GM23338 (cell line): ENCODE measurements at regions not wholly inside any gene's neighbourhood (a gene's known extent, or its start where the extent isn't known, plus 50 kb on each side); places are given as distances from the start of the nearest gene placed in this dataset.

Experiments used
- CREB1 ChIP-seq: fragments of 250-450 bp; sonication (Bioruptor Pico); IDR thresholded peaks from 2 replicates; pipeline ENCODE4 v1.5.0; 2020; ENCODE audit warnings: low read depth, mild to moderate bottlenecking, moderate library complexity
- ETS1 ChIP-seq: IDR thresholded peaks from 2 replicates; pipeline ENCODE4 v1.6.1; 2016; ENCODE audit warnings: antibody characterized with exemption
- EZH2 ChIP-seq: fragments of 200-600 bp; sonication (generic); IDR thresholded peaks from one replicate; pipeline ENCODE4 v1.8.0; 2017; ENCODE audit warnings: antibody characterized with exemption, mild to moderate bottlenecking, low read depth; ENCODE audit not compliant: unreplicated experiment
- EZH2phosphoT487 ChIP-seq: fragments of 200-600 bp; sonication (generic); IDR thresholded peaks from one replicate; pipeline ENCODE4 v1.8.1; 2018; ENCODE audit warnings: antibody characterized with exemption; ENCODE audit not compliant: unreplicated experiment
- JUNB ChIP-seq: IDR thresholded peaks from one replicate; pipeline ENCODE4 v1.6.1; 2016; ENCODE audit warnings: antibody characterized with exemption; ENCODE audit not compliant: unreplicated experiment
- NANOG ChIP-seq: IDR thresholded peaks from 2 replicates; pipeline ENCODE4 v1.6.1; 2016; ENCODE audit warnings: antibody characterized with exemption, borderline replicate concordance
- POLR2AphosphoS5 ChIP-seq: IDR thresholded peaks from 2 replicates; pipeline ENCODE4 v1.6.1; 2016; ENCODE audit warnings: antibody characterized with exemption, low read depth
- REST ChIP-seq: IDR thresholded peaks from one replicate; pipeline ENCODE4 v1.6.1; 2018; ENCODE audit warnings: antibody characterized with exemption; ENCODE audit not compliant: unreplicated experiment
- ZNF114 ChIP-seq: fragments of 250-450 bp; sonication (Bioruptor Pico); IDR thresholded peaks from 2 replicates; pipeline ENCODE4 v1.5.0; 2020; ENCODE audit warnings: mild to moderate bottlenecking, moderate library complexity
- ZNF331 ChIP-seq: fragments of 250-450 bp; sonication (Bioruptor Pico); IDR thresholded peaks from 2 replicates; pipeline ENCODE4 v1.5.0; 2020; ENCODE audit warnings: low read depth, mild to moderate bottlenecking, moderate library complexity
- TF ChIP-seq, protein P1 (sequence below), 2 experiments: fragments of 200-600 bp in 1 of 2; sonication (generic) in 1 of 2; conservative IDR thresholded peaks; 2 replicates each; pipeline versions ENCODE4 v1.5.1 to v1.6.1; 2016 to 2017; ENCODE audit warnings: antibody characterized with exemption in 2 of 2, low read depth in 2 of 2, mild to moderate bottlenecking in 2 of 2, moderate library complexity in 1 of 2

GRCh38 chr13:53783471-53783870, 754.9 kb downstream of the OLFM4 start:
- no peak for TF ChIP-seq POLR2AphosphoS5
- TF ChIP-seq, protein P1, sequence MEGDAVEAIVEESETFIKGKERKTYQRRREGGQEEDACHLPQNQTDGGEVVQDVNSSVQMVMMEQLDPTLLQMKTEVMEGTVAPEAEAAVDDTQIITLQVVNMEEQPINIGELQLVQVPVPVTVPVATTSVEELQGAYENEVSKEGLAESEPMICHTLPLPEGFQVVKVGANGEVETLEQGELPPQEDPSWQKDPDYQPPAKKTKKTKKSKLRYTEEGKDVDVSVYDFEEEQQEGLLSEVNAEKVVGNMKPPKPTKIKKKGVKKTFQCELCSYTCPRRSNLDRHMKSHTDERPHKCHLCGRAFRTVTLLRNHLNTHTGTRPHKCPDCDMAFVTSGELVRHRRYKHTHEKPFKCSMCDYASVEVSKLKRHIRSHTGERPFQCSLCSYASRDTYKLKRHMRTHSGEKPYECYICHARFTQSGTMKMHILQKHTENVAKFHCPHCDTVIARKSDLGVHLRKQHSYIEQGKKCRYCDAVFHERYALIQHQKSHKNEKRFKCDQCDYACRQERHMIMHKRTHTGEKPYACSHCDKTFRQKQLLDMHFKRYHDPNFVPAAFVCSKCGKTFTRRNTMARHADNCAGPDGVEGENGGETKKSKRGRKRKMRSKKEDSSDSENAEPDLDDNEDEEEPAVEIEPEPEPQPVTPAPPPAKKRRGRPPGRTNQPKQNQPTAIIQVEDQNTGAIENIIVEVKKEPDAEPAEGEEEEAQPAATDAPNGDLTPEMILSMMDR (conservative IDR thresholded peaks at IDR 0.05; ENCODE audit: low read depth in 2 of 2) = no peak
- no peak for TF ChIP-seq EZH2
- no peak for TF ChIP-seq REST
- no peak for TF ChIP-seq JUNB
- no peak for TF ChIP-seq ZNF331 (CRISPR knock-in tag)
- no peak for TF ChIP-seq CREB1 (CRISPR knock-in tag)
- no peak for TF ChIP-seq NANOG
- TF ChIP-seq EZH2phosphoT487 = no peak
- no peak for TF ChIP-seq ZNF114 (CRISPR knock-in tag)
- TF ChIP-seq ETS1 = no peak
